ENCODE measurements at regions not wholly inside any gene's neighbourhood (a gene's known extent, or its start where the extent isn't known, plus 50 kb on each side); places are given as distances from the start of the nearest gene placed in this dataset.

GRCh38 chr3:15997274-15997943 is 177.1 kb upstream of the GALNT15 start:
- no peaks in the 10 kb centered on the region for H3K36me3 Mint-ChIP-seq

GRCh38 chr3:15998911-15999310 is 175.6 kb upstream of the GALNT15 start:
- Histone ChIP-seq H3K4me3 (ENCODE audit: low read length) (no peak overlapping the region), H3K27me3 (ENCODE audit: control insufficient read depth, insufficient read depth, low read length) (no peaks in the 10 kb centered on the region), H3K4me1 (ENCODE audit: control insufficient read depth, insufficient read depth, low read length) (no peaks in the 10 kb centered on the region), H3K27ac (ENCODE audit: low read length) (no peak overlapping the region), H3K9me3 (ENCODE audit: control insufficient read depth, insufficient read depth, low read length) (no peaks in the 10 kb centered on the region), H3K36me3 (ENCODE audit: control insufficient read depth, insufficient read depth, low read length) (no peaks in the 10 kb centered on the region)
- intact Hi-C loops (cut with micrococcal nuclease): no loop called here
- peaks cover 0 to 6% of the 10 kb centered on the region in 2 donors for H3K27me3 Mint-ChIP-seq (ENCODE audit: low read depth in 2 of 2)
- TF ChIP-seq CTCF (IDR thresholded peaks at IDR 0.05): no peak
- DNase-seq (no peak), ATAC-seq (no peak)
- no peak overlapping the region for H3K27ac Mint-ChIP-seq
- H3K9me3 Mint-ChIP-seq: no peaks in the 10 kb centered on the region
- H3K36me3 Mint-ChIP-seq: no peaks in the 10 kb centered on the region
- 71% methylated on average over 3 of the region's 3 CpGs for WGBS (ENCODE audit: insufficient coverage)
- no peaks in the 10 kb centered on the region for H3K4me1 Mint-ChIP-seq
- no peak overlapping the region for H3K4me3 Mint-ChIP-seq

More at GRCh38 chr3:15997274-15997943, 177.1 kb upstream of the GALNT15 start:
- Histone ChIP-seq H3K27me3 (ENCODE audit: control insufficient read depth, insufficient read depth, low read length) (no peaks in the 10 kb centered on the region), H3K4me3 (ENCODE audit: low read length) (no peak overlapping the region), H3K9me3 (ENCODE audit: control insufficient read depth, insufficient read depth, low read length) (no peaks in the 10 kb centered on the region), H3K4me1 (ENCODE audit: control insufficient read depth, insufficient read depth, low read length) (no peaks in the 10 kb centered on the region), H3K36me3 (ENCODE audit: control insufficient read depth, insufficient read depth, low read length) (no peaks in the 10 kb centered on the region), H3K27ac (ENCODE audit: low read length) (no peak overlapping the region)
- intact Hi-C loops (cut with micrococcal nuclease): no loop called here
- no peak overlapping the region for H3K4me3 Mint-ChIP-seq
- peaks cover 2 to 7% of the 10 kb centered on the region in 2 donors for H3K27me3 Mint-ChIP-seq (ENCODE audit: low read depth in 2 of 2)
- no peak for TF ChIP-seq CTCF (IDR thresholded peaks at IDR 0.05)
- DNase-seq (no peak), ATAC-seq (no peak)
- H3K9me3 Mint-ChIP-seq: no peaks in the 10 kb centered on the region
- no peaks in the 10 kb centered on the region for H3K4me1 Mint-ChIP-seq
- no peak overlapping the region for H3K27ac Mint-ChIP-seq
- 83% methylated on average over 3 of the region's 4 CpGs for WGBS (ENCODE audit: insufficient coverage)

GRCh38 chr3:16004812-16005211 is 169.7 kb upstream of the GALNT15 start:
- no peak for TF ChIP-seq CTCF (IDR thresholded peaks at IDR 0.05)
- H3K27me3 ChIP-seq (ENCODE audit: control insufficient read depth, insufficient read depth, low read length): no peaks in the 10 kb centered on the region
- DNase-seq (no peak), ATAC-seq (no peak)
- H3K4me3 ChIP-seq (ENCODE audit: low read length): no peak overlapping the region
- 93% methylated on average over 3 of the region's 3 CpGs for WGBS (ENCODE audit: insufficient coverage)
- H3K36me3 Mint-ChIP-seq: no peaks in the 10 kb centered on the region
- H3K27me3 Mint-ChIP-seq (ENCODE audit: low read depth in 2 of 2): peaks cover 5 to 6% of the 10 kb centered on the region in 2 donors
- H3K9me3 ChIP-seq (ENCODE audit: control insufficient read depth, insufficient read depth, low read length): no peaks in the 10 kb centered on the region
- no peak overlapping the region for H3K27ac ChIP-seq (ENCODE audit: low read length)
- H3K9me3 Mint-ChIP-seq: peaks cover 0 to 2% of the 10 kb centered on the region in 2 donors
- H3K27ac Mint-ChIP-seq: no peak overlapping the region
- H3K4me1 Mint-ChIP-seq: no peaks in the 10 kb centered on the region
- H3K36me3 ChIP-seq (ENCODE audit: control insufficient read depth, insufficient read depth, low read length): no peaks in the 10 kb centered on the region
- H3K4me3 Mint-ChIP-seq: no peak overlapping the region
- intact Hi-C loops (cut with micrococcal nuclease): no loop called here
- no peaks in the 10 kb centered on the region for H3K4me1 ChIP-seq (ENCODE audit: control insufficient read depth, insufficient read depth, low read length)

- Histone ChIP-seq H3K36me3 (ENCODE audit: control insufficient read depth, insufficient read depth, low read length) (no peaks in the 10 kb centered on the region), H3K9me3 (ENCODE audit: control insufficient read depth, insufficient read depth, low read length) (no peaks in the 10 kb centered on the region), H3K27ac (ENCODE audit: low read length) (no peak overlapping the region), H3K4me3 (ENCODE audit: low read length) (no peak overlapping the region), H3K4me1 (ENCODE audit: control insufficient read depth, insufficient read depth, low read length) (no peaks in the 10 kb centered on the region), H3K27me3 (ENCODE audit: control insufficient read depth, insufficient read depth, low read length) (no peaks in the 10 kb centered on the region)
- WGBS (ENCODE audit: insufficient coverage): 100% methylated on average over 1 of the region's 4 CpGs
- Mint-ChIP-seq H3K27me3 (ENCODE audit: low read depth in 2 of 2) (peaks cover 6 to 12% of the 10 kb centered on the region in 2 donors), H3K4me1 (no peaks in the 10 kb centered on the region), H3K27ac (no peak overlapping the region), H3K36me3 (no peaks in the 10 kb centered on the region), H3K4me3 (no peak overlapping the region), H3K9me3 (peaks cover 0 to 2% of the 10 kb centered on the region in 2 donors)
- no peak for TF ChIP-seq CTCF (IDR thresholded peaks at IDR 0.05)
- intact Hi-C loops (cut with micrococcal nuclease): no loop called here
- ATAC-seq (no peak), DNase-seq (no peak)
Measured at GRCh38 chr3:16011376-16011775, 163.1 kb upstream of the GALNT15 start.
